ENCODE measurements at regions not wholly inside any gene's neighbourhood (a gene's known extent, or its start where the extent isn't known, plus 50 kb on each side); places are given as distances from the start of the nearest gene placed in this dataset.
"Not testable (repeated sequence)": the region's sequence is repeated elsewhere in the genome, so short reads cannot be mapped to it uniquely, and the experiment has no call there.

- no peaks in the 10 kb centered on the region for H3K9me3 ChIP-seq
- H3K27me3 ChIP-seq (ENCODE audit: low read depth), result no peaks in the 10 kb centered on the region
- H3K36me3 ChIP-seq (replicated peaks), result no peaks in the 10 kb centered on the region
- no peaks in the 10 kb centered on the region for H3K4me1 ChIP-seq
- in situ Hi-C loops (cut with MboI; ENCODE audit: low sequenced_read_pairs), result no loop called here
- DNase-seq (ENCODE audit: low spot score in 2 of 2), result no peak
- no peak overlapping the region for H3K4me3 ChIP-seq
These were observed 81.0 kb upstream of the LRFN2 start for GRCh38 chr6:40668203-40668602.

GRCh38 chr6:40666530-40666929 lies 79.4 kb upstream of the LRFN2 start:
- H3K9me3 ChIP-seq, result no peaks in the 10 kb centered on the region
- H3K4me1 ChIP-seq, result no peaks in the 10 kb centered on the region
- in situ Hi-C loops (cut with MboI; ENCODE audit: low sequenced_read_pairs), result no loop called here
- H3K36me3 ChIP-seq (replicated peaks), result no peaks in the 10 kb centered on the region
- no peaks in the 10 kb centered on the region for H3K27me3 ChIP-seq (ENCODE audit: low read depth)
- H3K4me3 ChIP-seq, result no peak overlapping the region
- DNase-seq (ENCODE audit: low spot score in 2 of 2), result no peak

GRCh38 chr6:40661726-40662125 lies 74.6 kb upstream of the LRFN2 start:
- no peak overlapping the region for H3K4me3 ChIP-seq
- H3K4me1 ChIP-seq, result no peaks in the 10 kb centered on the region
- H3K27me3 ChIP-seq (ENCODE audit: low read depth), result no peaks in the 10 kb centered on the region
- in situ Hi-C loops (cut with MboI; ENCODE audit: low sequenced_read_pairs), result no loop called here
- no peaks in the 10 kb centered on the region for H3K36me3 ChIP-seq (replicated peaks)
- DNase-seq (ENCODE audit: low spot score in 2 of 2), result no peak
- H3K9me3 ChIP-seq, result no peaks in the 10 kb centered on the region

- H3K4me3 ChIP-seq; H3K4me1 ChIP-seq; in situ Hi-C loops (cut with MboI; ENCODE audit: low sequenced_read_pairs); H3K27me3 ChIP-seq (ENCODE audit: low read depth); H3K9me3 ChIP-seq; H3K36me3 ChIP-seq (replicated peaks); DNase-seq (ENCODE audit: low spot score in 2 of 2): not testable (repeated sequence)
These were observed 69.6 kb upstream of the LRFN2 start for GRCh38 chr6:40656772-40657171.

- Histone ChIP-seq H3K27me3 (ENCODE audit: low read depth) (no peaks in the 10 kb centered on the region), H3K4me3 (no peak overlapping the region), H3K4me1 (no peaks in the 10 kb centered on the region), H3K36me3 (replicated peaks) (no peaks in the 10 kb centered on the region), H3K9me3 (no peaks in the 10 kb centered on the region)
- in situ Hi-C loops (cut with MboI; ENCODE audit: low sequenced_read_pairs), result no loop called here
- no peak for DNase-seq (ENCODE audit: low spot score in 2 of 2)
These were observed 67.7 kb upstream of the LRFN2 start for GRCh38 chr6:40654828-40655227.

- DNase-seq (ENCODE audit: low spot score in 2 of 2), result no peak
- Histone ChIP-seq H3K9me3 (no peaks in the 10 kb centered on the region), H3K36me3 (replicated peaks) (no peaks in the 10 kb centered on the region), H3K4me1 (no peaks in the 10 kb centered on the region), H3K27me3 (ENCODE audit: low read depth) (no peaks in the 10 kb centered on the region), H3K4me3 (no peak overlapping the region)
- in situ Hi-C loops (cut with MboI; ENCODE audit: low sequenced_read_pairs), result no loop called here
These were observed 57.9 kb upstream of the LRFN2 start for GRCh38 chr6:40645043-40645442.

GRCh38 chr6:40642837-40643236 lies 55.7 kb upstream of the LRFN2 start:
- H3K9me3 ChIP-seq, result no peaks in the 10 kb centered on the region
- H3K27me3 ChIP-seq (ENCODE audit: low read depth), result no peaks in the 10 kb centered on the region
- H3K4me1 ChIP-seq, result no peaks in the 10 kb centered on the region
- H3K36me3 ChIP-seq (replicated peaks), result no peaks in the 10 kb centered on the region
- DNase-seq (ENCODE audit: low spot score in 2 of 2), result no peak
- H3K4me3 ChIP-seq, result no peak overlapping the region
- in situ Hi-C loops (cut with MboI; ENCODE audit: low sequenced_read_pairs), result no loop called here

- Histone ChIP-seq H3K4me1 (no peaks in the 10 kb centered on the region), H3K36me3 (replicated peaks) (no peaks in the 10 kb centered on the region), H3K9me3 (no peaks in the 10 kb centered on the region), H3K4me3 (no peak overlapping the region), H3K27me3 (ENCODE audit: low read depth) (no peaks in the 10 kb centered on the region)
- DNase-seq (ENCODE audit: low spot score in 2 of 2), result no peak
- in situ Hi-C loops (cut with MboI; ENCODE audit: low sequenced_read_pairs), result no loop called here
These were observed 55.0 kb upstream of the LRFN2 start for GRCh38 chr6:40642190-40642589.

- no peaks in the 10 kb centered on the region for H3K9me3 ChIP-seq
- in situ Hi-C loops (cut with MboI; ENCODE audit: low sequenced_read_pairs), result no loop called here
- no peak overlapping the region for H3K4me3 ChIP-seq
- no peaks in the 10 kb centered on the region for H3K36me3 ChIP-seq (replicated peaks)
- DNase-seq (ENCODE audit: low spot score in 2 of 2), result no peak
- no peaks in the 10 kb centered on the region for H3K4me1 ChIP-seq
- H3K27me3 ChIP-seq (ENCODE audit: low read depth), result no peaks in the 10 kb centered on the region
These were observed 53.5 kb upstream of the LRFN2 start for GRCh38 chr6:40640599-40641227.
